ENCODE measurements at regions not wholly inside any gene's neighbourhood (a gene's known extent, or its start where the extent isn't known, plus 50 kb on each side); places are given as distances from the start of the nearest gene placed in this dataset.

DNA sequence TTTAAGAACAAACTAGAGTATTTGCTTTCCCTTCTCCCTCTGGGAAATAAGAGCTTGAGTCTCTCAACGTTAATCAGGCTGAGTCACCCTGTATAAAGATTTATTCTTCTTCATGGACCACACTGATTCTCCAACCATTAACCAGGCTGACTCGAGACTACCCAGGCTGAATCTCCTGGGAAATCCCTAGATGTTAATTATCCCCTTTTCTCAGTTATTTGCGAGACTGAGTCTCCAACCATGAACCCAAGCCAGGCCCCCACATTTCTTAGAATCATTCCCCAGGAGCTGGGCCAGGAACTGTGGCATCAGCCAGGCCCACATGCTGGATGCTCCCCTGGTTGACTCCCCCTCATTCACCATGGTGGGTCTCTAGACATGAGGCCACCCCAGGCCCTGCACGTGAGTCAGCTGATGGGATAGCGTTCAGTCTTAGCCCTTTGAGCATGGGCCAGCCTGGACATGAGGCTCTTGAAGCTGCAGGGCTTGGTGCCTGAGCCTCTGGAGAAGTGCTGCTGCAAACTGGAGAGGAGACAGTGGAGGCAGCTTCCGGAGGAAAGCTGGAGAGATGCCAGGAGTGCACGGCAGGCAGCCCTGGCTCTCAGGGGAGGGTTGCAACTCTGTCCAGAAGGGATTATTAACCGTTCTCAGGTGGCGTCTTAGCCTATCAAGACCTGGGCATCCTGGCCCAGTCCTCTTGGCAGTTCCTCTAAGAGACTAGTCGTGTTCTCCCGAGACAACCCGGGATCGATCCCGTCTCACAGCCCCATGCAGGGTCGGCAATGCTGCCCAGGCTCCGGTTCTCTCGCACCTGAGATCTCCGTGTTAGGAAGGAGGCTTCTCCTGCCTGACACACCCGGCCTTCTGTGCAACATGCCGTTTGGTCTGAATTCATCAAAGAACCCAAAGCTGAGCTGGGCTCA is 296.6 kb downstream of the ADGRD1 start:
- no peak overlapping the region for H3K4me3 Mint-ChIP-seq (ENCODE audit: unreplicated experiment)
- no peak for DNase-seq (ENCODE audit: unreplicated experiment)
- H3K9me3 Mint-ChIP-seq (ENCODE audit: unreplicated experiment) = no peaks in the 10 kb centered on the region
- no TSS peak for BruUV-seq (replicated peaks)
- ChIA-PET POLR2A (no interaction called here), CTCF (interaction anchor here (0.5 to 1.1 kb wide), 4 partner anchors 10 to 981 kb away, joined by 3 read pairs; no protein-coding TSS in a partner anchor)
- no peak for TF ChIP-seq CTCF (IDR thresholded peaks at IDR 0.05; ENCODE audit: unreplicated experiment)
- H3K4me1 Mint-ChIP-seq (ENCODE audit: insufficient read depth, unreplicated experiment) = peaks cover 6% of the 10 kb centered on the region
- peaks cover 7% of the 10 kb centered on the region for H3K27me3 Mint-ChIP-seq (ENCODE audit: insufficient read depth, unreplicated experiment)
- H3K36me3 Mint-ChIP-seq (ENCODE audit: insufficient read depth, unreplicated experiment) = no peaks in the 10 kb centered on the region
- intact Hi-C loops (cut with micrococcal nuclease) = no loop called here
- no peak overlapping the region for H3K27ac Mint-ChIP-seq (ENCODE audit: low read depth, unreplicated experiment)

DNA sequence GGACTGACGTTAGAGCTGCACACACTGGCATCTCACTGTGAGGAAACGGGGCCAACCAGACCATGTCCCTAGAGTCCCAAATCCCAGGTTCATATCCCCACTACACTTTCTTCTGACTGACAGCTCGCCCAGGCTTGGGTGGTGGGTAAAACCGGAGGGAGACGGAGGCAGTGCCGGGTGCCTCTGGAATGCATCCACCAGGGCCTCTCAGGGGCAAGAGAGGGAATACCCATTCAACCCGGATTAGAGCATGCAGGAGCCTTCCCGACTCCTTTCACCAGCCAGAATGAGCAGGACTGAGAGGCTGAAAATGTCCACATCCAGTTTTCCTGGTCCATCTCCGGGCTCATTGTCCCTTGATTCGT is 297.2 kb downstream of the ADGRD1 start:
- H3K9me3 Mint-ChIP-seq (ENCODE audit: unreplicated experiment) = no peaks in the 10 kb centered on the region
- CTCF ChIA-PET = interaction anchor here (1.0 to 1.1 kb wide), 2 partner anchors 11 to 15 kb away, joined by 3 read pairs; no protein-coding TSS in a partner anchor

DNA sequence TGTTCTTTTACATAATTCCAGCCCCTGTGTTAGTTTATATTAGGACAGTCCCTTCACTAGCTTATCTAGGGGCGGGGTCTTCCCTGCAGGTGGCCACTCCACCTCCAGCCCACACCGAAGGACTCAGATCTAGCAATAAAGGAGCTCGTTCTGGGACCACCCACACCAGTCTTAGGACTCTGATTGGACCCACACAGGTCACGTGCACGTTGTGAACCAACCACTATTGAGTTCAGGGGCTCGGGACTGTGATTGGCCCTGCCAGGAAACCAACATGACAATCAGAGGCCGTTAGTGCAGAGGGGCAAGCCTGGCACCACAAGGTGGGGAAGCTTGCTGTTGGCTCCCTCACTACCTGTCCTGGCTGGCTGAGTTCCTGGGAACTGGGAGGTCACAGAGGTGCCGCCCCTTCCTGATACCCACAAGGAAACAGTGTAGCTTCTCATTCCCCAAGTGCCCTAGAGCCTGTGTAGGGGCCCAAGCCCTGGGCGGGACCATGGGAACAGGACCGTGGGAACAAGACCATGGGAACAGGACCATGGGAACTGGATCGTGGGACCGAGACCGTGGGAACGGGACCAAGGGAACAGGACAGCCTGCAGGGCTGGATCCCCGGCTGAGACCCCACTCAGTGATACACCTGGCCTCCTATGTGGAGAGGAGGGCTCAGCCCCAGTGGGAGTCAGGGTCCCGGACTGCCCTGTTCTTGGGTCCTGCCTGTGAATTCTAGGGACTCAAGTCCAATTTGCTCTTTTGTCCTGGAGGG is 297.8 kb downstream of the ADGRD1 start:
- H3K9me3 Mint-ChIP-seq (ENCODE audit: unreplicated experiment) = no peaks in the 10 kb centered on the region
- no peak for TF ChIP-seq CTCF (IDR thresholded peaks at IDR 0.05; ENCODE audit: unreplicated experiment)
- POLR2A ChIA-PET = no interaction called here
- H3K4me1 Mint-ChIP-seq (ENCODE audit: insufficient read depth, unreplicated experiment) = peaks cover 6% of the 10 kb centered on the region
- no TSS peak for BruUV-seq (replicated peaks)
- H3K27me3 Mint-ChIP-seq (ENCODE audit: insufficient read depth, unreplicated experiment) = peaks cover 7% of the 10 kb centered on the region
- H3K36me3 Mint-ChIP-seq (ENCODE audit: insufficient read depth, unreplicated experiment) = no peaks in the 10 kb centered on the region
- DNase-seq (ENCODE audit: unreplicated experiment) = no peak
- H3K4me3 Mint-ChIP-seq (ENCODE audit: unreplicated experiment) = no peak overlapping the region
- CTCF ChIA-PET = interaction anchor here (0.6 to 1.1 kb wide), 4 partner anchors 12 to 113 kb away, joined by 3 to 5 read pairs (median 3); no protein-coding TSS in a partner anchor
- intact Hi-C loops (cut with micrococcal nuclease) = no loop called here
- no peak overlapping the region for H3K27ac Mint-ChIP-seq (ENCODE audit: low read depth, unreplicated experiment)

More for the DNA sequence above, 297.2 kb downstream of the ADGRD1 start:
- no peak overlapping the region for H3K4me3 Mint-ChIP-seq (ENCODE audit: unreplicated experiment)
- DNase-seq (ENCODE audit: unreplicated experiment) = no peak
- POLR2A ChIA-PET = no interaction called here
- no TSS peak for BruUV-seq (replicated peaks)
- TF ChIP-seq CTCF (IDR thresholded peaks at IDR 0.05; ENCODE audit: unreplicated experiment) = no peak
- peaks cover 7% of the 10 kb centered on the region for H3K27me3 Mint-ChIP-seq (ENCODE audit: insufficient read depth, unreplicated experiment)
- no peaks in the 10 kb centered on the region for H3K36me3 Mint-ChIP-seq (ENCODE audit: insufficient read depth, unreplicated experiment)
- intact Hi-C loops (cut with micrococcal nuclease) = no loop called here
- peaks cover 6% of the 10 kb centered on the region for H3K4me1 Mint-ChIP-seq (ENCODE audit: insufficient read depth, unreplicated experiment)
- no peak overlapping the region for H3K27ac Mint-ChIP-seq (ENCODE audit: low read depth, unreplicated experiment)

GRCh38 chr12:131253376-131254026 is 299.8 kb downstream of the ADGRD1 start:
- DNase-seq (ENCODE audit: unreplicated experiment) = no peak
- CTCF ChIA-PET = no interaction called here
- H3K27ac Mint-ChIP-seq (ENCODE audit: low read depth, unreplicated experiment) = no peak overlapping the region
- TF ChIP-seq CTCF (IDR thresholded peaks at IDR 0.05; ENCODE audit: unreplicated experiment) = no peak
- peaks cover 6% of the 10 kb centered on the region for H3K4me1 Mint-ChIP-seq (ENCODE audit: insufficient read depth, unreplicated experiment)
- no peak overlapping the region for H3K4me3 Mint-ChIP-seq (ENCODE audit: unreplicated experiment)
- POLR2A ChIA-PET = no interaction called here
- peaks cover 7% of the 10 kb centered on the region for H3K27me3 Mint-ChIP-seq (ENCODE audit: insufficient read depth, unreplicated experiment)
- no TSS peak for BruUV-seq (replicated peaks)
- H3K36me3 Mint-ChIP-seq (ENCODE audit: insufficient read depth, unreplicated experiment) = no peaks in the 10 kb centered on the region
- no peaks in the 10 kb centered on the region for H3K9me3 Mint-ChIP-seq (ENCODE audit: unreplicated experiment)
- intact Hi-C loops (cut with micrococcal nuclease) = no loop called here

Measured in MCF 10A (cell line).